Glutamatergic neuron (in vitro differentiated cells): ENCODE measurements at regions not wholly inside any gene's neighbourhood (a gene's known extent, or its start where the extent isn't known, plus 50 kb on each side); places are given as distances from the start of the nearest gene placed in this dataset.
"Not testable (repeated sequence)": the region's sequence is repeated elsewhere in the genome, so short reads cannot be mapped to it uniquely, and the experiment has no call there.

Experiments used
- DNase-seq: peaks from one replicate; pipeline ENCODE4 v3.0.0; 2022
- H3K27ac Mint-ChIP-seq: one replicate; pipeline ENCODE4 v1.8.0; 2020; ENCODE audit warnings: mild to moderate bottlenecking, mixed read lengths, inconsistent platforms; ENCODE audit not compliant: unreplicated experiment
- H3K27me3 Mint-ChIP-seq: one replicate; pipeline ENCODE4 v1.8.0; 2020; ENCODE audit warnings: mild to moderate bottlenecking, moderate library complexity, mixed read lengths, inconsistent platforms; ENCODE audit not compliant: unreplicated experiment
- H3K36me3 Mint-ChIP-seq: one replicate; pipeline ENCODE4 v1.8.0; 2020; ENCODE audit warnings: mild to moderate bottlenecking, mixed read lengths, inconsistent platforms; ENCODE audit not compliant: unreplicated experiment
- H3K4me1 Mint-ChIP-seq: one replicate; pipeline ENCODE4 v1.8.0; 2020; ENCODE audit warnings: mild to moderate bottlenecking, low read depth, mixed read lengths, inconsistent platforms; ENCODE audit not compliant: unreplicated experiment
- H3K4me3 Mint-ChIP-seq: one replicate; pipeline ENCODE4 v1.8.0; 2020; ENCODE audit warnings: mild to moderate bottlenecking, mixed read lengths, inconsistent platforms; ENCODE audit not compliant: unreplicated experiment
- H3K9me3 Mint-ChIP-seq: one replicate; pipeline ENCODE4 v1.8.0; 2020; ENCODE audit warnings: mild to moderate bottlenecking, moderate library complexity, mixed read lengths, inconsistent platforms; ENCODE audit not compliant: unreplicated experiment
- TF ChIP-seq, protein P1 (sequence below): fragments of 200-600 bp; sonication (generic); IDR thresholded peaks from one replicate; pipeline ENCODE4 v1.5.0; 2021; ENCODE audit not compliant: partially characterized antibody, unreplicated experiment

DNA sequence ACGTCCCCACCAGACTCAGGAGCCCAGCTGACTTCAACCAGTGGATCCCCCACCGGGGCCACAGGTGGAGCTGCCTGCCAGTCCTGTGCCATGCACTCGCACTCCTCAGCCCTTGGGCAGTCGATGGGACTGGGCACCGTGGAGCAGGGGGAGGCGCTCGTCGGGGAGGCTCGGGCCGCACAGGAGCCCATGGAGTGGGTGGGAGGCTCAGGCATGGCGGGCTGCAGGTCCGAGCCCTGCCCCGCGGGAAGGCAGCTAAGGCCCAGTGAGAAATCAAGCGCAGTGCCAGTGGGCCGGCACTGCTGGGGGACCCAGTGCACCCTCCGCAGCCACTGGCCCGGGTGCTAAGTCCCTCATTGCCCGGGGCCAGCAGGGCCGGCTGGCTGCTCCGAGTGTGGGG, 52.3 kb upstream of the LRRC30 start:
- H3K27me3 Mint-ChIP-seq, DNase-seq, H3K4me3 Mint-ChIP-seq, H3K4me1 Mint-ChIP-seq, H3K36me3 Mint-ChIP-seq, H3K27ac Mint-ChIP-seq, H3K9me3 Mint-ChIP-seq: not testable (repeated sequence)

DNA sequence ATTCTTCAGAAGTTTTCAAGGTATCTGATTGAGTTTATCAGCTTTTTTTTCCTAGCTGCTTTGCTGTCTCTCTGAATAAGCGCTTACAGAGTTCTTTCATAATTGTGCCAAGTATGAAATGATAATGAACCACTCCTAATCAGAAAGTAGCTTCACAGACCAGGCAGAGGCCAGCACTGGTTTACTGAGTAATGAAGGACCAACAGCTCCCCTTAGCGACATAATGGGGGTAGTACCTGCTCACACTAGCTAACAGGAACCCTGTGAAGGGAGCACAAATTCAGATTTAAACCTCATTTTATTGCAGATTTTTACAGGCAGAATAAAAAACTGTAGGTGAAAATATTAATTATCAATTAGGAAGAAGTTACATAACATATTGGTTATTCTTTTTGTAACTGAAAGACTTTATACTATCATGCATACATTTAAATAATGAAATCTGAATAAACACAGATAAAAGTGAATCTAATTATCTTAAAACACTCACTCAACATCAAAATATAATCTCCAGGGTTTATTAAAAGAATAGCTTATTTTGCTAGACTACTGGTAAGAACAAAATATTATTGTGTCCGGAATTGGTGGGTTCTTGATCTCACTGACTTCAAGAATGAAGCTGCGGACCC, 53.7 kb upstream of the LRRC30 start:
- Mint-ChIP-seq H3K27ac (no peak overlapping the region), H3K36me3 (no peaks in the 10 kb centered on the region), H3K4me1 (no peaks in the 10 kb centered on the region), H3K4me3 (no peak overlapping the region), H3K27me3 (peaks cover 6% of the 10 kb centered on the region), H3K9me3 (no peaks in the 10 kb centered on the region)
- DNase-seq, result peak; percentile 63
- TF ChIP-seq, protein P1, sequence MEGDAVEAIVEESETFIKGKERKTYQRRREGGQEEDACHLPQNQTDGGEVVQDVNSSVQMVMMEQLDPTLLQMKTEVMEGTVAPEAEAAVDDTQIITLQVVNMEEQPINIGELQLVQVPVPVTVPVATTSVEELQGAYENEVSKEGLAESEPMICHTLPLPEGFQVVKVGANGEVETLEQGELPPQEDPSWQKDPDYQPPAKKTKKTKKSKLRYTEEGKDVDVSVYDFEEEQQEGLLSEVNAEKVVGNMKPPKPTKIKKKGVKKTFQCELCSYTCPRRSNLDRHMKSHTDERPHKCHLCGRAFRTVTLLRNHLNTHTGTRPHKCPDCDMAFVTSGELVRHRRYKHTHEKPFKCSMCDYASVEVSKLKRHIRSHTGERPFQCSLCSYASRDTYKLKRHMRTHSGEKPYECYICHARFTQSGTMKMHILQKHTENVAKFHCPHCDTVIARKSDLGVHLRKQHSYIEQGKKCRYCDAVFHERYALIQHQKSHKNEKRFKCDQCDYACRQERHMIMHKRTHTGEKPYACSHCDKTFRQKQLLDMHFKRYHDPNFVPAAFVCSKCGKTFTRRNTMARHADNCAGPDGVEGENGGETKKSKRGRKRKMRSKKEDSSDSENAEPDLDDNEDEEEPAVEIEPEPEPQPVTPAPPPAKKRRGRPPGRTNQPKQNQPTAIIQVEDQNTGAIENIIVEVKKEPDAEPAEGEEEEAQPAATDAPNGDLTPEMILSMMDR, result peak; percentile 66

DNA sequence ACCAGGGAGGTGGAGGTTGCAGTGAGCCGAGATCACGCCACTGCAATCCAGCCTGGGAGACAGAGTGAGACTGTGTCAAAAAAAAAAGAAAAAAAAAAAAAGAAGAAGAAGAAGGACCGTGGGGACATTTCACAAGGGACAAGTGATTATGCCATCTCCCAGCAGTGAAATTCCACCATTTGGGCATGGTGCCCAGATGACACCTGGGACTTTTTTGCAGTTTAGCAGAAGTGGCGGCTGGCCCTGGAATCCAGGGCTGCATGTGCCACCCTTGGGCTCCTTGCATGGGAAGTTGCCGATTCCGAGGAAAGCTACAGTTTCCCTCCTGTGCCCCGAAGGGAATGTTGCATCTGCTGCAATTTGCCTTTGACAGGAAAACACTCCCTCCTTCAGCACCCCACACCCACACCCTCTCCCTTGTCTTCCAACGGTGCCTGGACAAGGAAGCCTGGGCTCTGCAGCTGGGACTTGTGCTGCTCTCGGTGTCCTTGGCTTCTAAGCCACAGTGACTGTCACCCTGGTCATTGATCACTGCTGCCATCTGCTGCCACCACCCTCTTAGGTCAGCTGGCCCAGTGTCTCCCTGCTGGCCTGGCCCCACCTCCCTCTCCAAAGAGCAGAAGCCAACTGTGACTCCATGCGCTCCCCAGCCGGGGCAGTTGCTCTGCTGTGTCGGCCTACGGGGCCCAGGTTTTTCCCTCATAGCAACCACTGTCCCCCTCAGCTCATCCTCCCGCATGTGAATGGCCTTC, 56.4 kb upstream of the LRRC30 start:
- no peaks in the 10 kb centered on the region for H3K4me1 Mint-ChIP-seq
- peak; percentile 53 for DNase-seq
- no peak overlapping the region for H3K4me3 Mint-ChIP-seq
- no peaks in the 10 kb centered on the region for H3K36me3 Mint-ChIP-seq
- TF ChIP-seq, protein P1, result no peak
- H3K9me3 Mint-ChIP-seq, result no peaks in the 10 kb centered on the region
- H3K27me3 Mint-ChIP-seq, result peaks cover 9% of the 10 kb centered on the region
- no peak overlapping the region for H3K27ac Mint-ChIP-seq

DNA sequence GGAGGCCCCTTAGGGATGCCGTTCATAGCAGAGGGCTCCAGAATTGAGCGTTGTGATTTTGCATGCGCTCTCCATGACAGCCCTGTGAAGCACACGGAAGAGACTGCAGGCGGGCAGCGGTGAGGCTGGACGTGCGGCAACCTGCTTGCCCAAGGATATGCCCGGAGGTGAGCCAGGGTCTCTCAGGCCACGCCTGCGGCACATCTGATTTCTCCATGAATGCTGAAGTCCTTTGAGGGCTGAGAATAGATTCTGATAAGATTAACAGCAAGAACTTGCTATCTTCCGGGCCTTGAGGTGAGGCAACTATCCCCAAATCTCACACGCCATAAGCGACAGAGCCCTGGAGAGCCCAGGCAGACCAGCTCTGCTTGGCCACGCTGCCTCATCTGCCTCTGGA, 55.6 kb upstream of the LAMA1 start:
- no peak for DNase-seq
- Mint-ChIP-seq H3K4me3 (no peak overlapping the region), H3K36me3 (no peaks in the 10 kb centered on the region), H3K27me3 (peaks cover 9% of the 10 kb centered on the region), H3K9me3 (no peaks in the 10 kb centered on the region), H3K27ac (no peak overlapping the region), H3K4me1 (no peaks in the 10 kb centered on the region)
- TF ChIP-seq, protein P1, result no peak

DNA sequence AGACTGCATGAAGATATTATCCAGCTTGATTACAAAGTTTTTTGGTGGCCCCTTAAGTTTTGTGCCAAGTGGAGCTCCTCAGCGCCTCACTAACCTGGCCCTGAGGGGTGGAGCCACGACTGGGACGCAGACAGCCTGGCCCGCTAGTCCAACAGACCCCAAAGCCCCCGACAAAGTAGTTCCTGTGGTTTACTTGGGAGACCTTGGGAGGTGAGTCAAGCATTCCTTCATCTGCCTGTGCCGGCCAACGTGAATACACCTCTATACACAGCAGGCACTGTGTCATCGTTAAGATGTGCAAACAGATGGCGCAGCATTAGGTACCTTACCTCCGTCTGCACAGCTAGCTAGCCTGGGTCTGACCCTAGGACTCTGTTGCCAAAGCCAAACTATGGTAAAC, 55.0 kb upstream of the LAMA1 start:
- H3K27ac Mint-ChIP-seq, result no peak overlapping the region
- no peak overlapping the region for H3K4me3 Mint-ChIP-seq
- DNase-seq, result no peak
- no peaks in the 10 kb centered on the region for H3K4me1 Mint-ChIP-seq
- H3K27me3 Mint-ChIP-seq, result peaks cover 9% of the 10 kb centered on the region
- H3K9me3 Mint-ChIP-seq, result no peaks in the 10 kb centered on the region
- H3K36me3 Mint-ChIP-seq, result no peaks in the 10 kb centered on the region
- TF ChIP-seq, protein P1, result no peak
